NCI-H446 treated with DMSO at 0.1 percent for 48 hours (cell line): ENCODE measurements at regions not wholly inside any gene's neighbourhood (a gene's known extent, or its start where the extent isn't known, plus 50 kb on each side); places are given as distances from the start of the nearest gene placed in this dataset.

Source experiments
- DNase-seq: peaks from one replicate; lab custom pipeline; 2025; lab: John Stamatoyannopoulos, UW

GRCh38 chr12:107402041-107403022, 283.3 kb upstream of the PWP1 start:
- DNase-seq: no peak

- DNase-seq: no peak
Observed at GRCh38 chr12:107404981-107405380, 280.6 kb upstream of the PWP1 start.

- peak; percentile 64 for DNase-seq
Observed at GRCh38 chr12:107405436-107405835, 280.2 kb upstream of the PWP1 start.

- DNase-seq: no peak
Observed at GRCh38 chr12:107406932-107407331, 278.7 kb upstream of the PWP1 start.

GRCh38 chr12:107411792-107412535, 273.6 kb upstream of the PWP1 start:
- no peak for DNase-seq

- DNase-seq: no peak
Observed at GRCh38 chr12:107415071-107415470, 270.5 kb upstream of the PWP1 start.

- no peak for DNase-seq
Observed at GRCh38 chr12:107415834-107416233, 269.8 kb upstream of the PWP1 start.

DNA sequence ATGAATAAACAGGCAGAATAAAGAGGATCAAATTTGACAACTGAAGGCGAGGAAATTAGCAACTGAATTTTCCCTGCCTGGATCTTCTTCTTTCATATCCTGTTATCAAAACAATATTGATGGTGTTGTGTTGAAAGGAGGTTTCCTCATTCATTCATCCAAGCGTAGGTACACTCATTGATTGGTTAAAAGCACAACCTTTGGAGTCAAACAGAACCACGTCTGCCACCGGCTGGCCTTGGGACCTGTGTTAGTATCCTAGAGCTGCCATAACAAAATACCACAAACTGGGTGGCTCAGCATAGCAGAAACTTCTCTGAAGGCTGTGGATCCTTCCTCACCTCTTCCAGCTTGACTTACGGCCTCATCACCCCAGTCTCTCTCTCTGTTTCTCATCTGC, 268.6 kb upstream of the PWP1 start:
- no peak for DNase-seq

DNA sequence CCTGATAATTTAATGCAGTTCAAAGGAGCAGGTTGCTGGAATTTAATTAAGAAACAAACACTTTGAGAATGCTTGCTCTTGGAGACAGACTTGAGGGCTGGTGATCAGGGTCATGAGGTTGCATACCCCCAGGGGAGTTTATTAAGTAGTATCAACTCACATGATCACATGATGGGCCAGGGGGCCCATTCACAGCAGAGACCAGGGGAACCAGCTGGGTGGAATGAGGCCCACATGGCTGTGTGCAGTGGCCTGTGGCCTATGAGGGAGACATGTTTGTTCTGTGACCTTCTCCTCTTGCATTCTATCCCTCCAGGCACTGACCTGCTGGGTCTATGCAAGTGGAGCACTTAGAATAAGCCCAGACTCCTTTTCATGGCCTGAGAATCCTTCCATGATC, 266.6 kb upstream of the PWP1 start:
- no peak for DNase-seq

- no peak for DNase-seq
Observed at GRCh38 chr12:107423531-107423930, 262.1 kb upstream of the PWP1 start.

DNA sequence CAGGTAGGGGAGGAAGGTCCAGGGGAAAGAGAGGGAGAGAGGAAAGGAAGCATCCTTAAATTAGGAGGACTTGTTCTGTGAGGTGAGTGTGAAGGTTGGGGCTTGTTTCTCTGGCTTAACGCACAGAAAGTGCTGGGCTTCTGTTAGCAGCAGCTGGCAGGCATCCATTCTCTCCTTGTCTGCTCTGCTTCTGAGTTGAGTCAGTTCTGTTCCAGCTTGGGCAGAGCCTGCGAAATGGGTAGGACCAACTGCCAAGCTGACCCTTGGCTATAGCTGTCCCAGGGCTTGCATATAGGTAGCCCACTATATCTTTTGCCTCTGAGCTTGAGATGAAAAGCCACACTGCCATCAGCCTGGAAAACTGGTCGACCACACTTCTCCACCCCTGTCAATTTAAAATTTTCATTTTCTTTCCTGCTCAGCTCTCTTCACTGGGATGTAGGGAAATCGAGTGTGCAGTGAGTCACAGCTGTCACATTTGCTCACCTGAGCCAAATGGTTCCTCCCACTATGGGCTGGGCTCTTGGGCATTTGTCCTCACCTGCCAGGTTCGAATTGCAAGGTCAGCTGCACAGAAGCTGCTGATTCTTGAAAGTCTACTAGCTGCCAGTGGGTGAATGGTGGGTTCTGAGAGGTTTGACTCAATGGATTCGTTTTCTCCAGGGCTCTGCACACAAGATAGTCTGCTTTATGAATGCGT, 256.4 kb upstream of the PWP1 start:
- DNase-seq: no peak

DNA sequence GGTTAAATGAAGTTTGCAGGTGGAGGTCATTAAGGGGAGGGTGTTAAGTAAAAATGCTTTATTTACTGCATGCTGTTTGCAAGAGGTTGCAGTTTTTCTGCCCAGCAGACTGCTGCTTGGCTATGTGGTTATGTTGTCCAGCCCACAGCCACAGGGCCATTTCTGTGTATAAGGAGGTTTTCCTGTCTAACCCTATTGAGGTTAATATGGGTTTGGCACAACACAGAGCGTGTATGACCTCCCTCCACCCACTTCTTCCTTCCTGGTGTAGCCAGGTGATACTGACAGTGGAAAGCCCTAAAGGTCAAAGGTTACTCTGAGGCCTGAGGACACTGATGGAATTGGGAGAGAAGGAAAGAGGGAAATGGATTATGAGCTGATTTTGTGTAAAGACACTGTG, 253.7 kb upstream of the PWP1 start:
- DNase-seq: no peak

GRCh38 chr12:107435072-107435471, 250.5 kb upstream of the PWP1 start:
- no peak for DNase-seq

- no peak for DNase-seq
Observed at GRCh38 chr12:107435520-107435919, 250.1 kb upstream of the PWP1 start.

GRCh38 chr12:107436376-107436775, 249.2 kb upstream of the PWP1 start:
- DNase-seq: no peak

DNA sequence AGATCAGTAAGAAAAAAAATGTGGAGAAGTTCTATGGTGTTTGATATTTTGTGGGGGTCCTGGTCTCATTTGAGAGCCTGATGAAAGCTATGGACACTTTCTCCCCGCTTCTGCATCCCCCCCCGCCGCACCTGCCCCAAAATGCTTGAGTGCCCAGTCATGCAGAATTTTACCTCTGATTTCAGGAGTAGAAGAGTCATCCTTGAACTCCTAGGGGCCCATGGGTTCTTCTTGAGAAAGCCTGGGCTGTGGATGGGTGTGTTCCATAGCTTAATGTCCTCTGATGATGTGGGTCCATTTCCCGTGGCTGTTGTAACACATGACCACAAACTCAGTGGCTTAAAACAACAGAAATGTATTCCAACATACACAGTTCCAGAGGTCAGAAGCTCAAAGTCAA, 248.8 kb upstream of the PWP1 start:
- no peak for DNase-seq

DNA sequence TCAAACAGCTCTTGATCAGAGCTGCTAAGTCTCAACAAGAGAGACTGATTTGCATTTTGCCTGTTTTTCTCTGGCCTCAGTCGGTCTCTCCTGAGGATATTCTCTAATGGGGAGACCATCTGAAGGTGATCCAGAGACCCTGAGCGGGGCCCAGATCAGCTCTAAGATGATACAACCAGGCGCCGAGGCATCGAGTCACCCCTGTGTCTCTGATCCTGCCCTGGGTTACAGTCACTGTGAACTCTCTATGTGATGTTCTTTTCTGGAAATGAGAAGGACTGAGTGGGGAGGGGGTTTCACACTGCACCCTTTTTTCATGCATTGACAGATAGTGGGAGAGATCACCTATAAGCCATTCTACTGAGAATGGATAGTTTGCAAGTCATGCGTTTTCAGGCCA, 247.6 kb upstream of the PWP1 start:
- no peak for DNase-seq

GRCh38 chr12:107439026-107439738, 246.4 kb upstream of the PWP1 start:
- no peak for DNase-seq

DNA sequence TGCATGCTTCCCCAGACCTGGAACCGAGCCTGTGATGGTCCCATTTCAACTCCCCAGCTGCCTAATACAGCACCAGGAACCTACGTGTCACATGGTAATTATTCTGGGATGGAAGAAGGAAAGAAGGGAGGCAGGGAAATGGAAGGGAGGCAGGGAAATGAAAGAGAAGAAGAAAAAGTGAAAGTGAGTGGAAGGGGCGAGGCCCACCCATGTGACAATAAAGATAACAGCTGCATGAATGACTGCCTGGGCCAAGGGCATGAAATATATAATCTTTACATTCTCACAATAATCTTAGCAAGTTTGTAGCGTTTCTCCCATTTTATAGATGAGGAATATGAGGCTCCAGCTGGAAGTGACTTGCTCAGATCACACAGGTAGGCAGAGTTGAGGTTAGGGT, 245.0 kb upstream of the PWP1 start:
- DNase-seq: no peak

GRCh38 chr12:107441665-107442300, 243.8 kb upstream of the PWP1 start:
- no peak for DNase-seq

DNA sequence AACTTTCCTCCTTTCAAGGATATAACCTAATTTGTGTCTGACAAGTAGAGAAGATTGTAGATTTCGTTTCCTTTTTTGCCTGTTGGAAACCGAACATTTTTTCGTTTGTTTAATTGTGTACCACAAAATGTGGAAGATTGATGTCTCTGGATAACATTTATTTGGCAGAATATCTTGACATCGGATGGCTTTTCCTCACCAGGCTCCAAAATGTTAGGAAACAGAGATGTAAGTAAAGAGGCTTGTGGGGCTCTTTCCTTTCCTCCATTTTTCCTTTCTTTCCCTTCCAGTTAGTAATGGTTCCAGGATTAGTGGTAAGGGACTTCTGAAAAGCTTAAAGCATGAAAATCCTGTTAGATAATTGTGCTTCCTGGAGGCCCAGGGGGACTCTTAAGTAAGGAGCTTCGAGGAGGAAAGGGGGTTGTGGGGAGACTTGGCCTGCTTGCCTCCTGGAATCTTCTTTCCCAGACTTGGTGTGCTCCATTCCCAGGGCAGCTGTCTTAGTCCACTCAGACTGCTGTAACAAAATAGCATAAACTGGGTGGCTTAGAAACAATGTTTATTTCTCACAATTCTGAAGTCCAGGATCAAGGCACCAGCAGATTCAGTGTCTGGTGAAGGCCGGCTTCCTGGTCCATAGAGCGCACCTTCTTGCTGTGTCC, 243.1 kb upstream of the PWP1 start:
- no peak for DNase-seq
